22Rv1 (cell line): ENCODE measurements at regions not wholly inside any gene's neighbourhood (a gene's known extent, or its start where the extent isn't known, plus 50 kb on each side); places are given as distances from the start of the nearest gene placed in this dataset.

Source experiments
- H3K27ac ChIP-seq: fragments of 450-650 bp; 2 replicates; pipeline ENCODE4 v1.5.1; 2017
- ZFX ChIP-seq: fragments of 450-650 bp; IDR thresholded peaks from 2 replicates; pipeline ENCODE4 v1.6.1; 2017; ENCODE audit warnings: antibody characterized with exemption, borderline replicate concordance
- TF ChIP-seq, protein P1 (sequence below): fragments of 450-650 bp; IDR thresholded peaks from 2 replicates; pipeline ENCODE4 v1.5.1; 2017; ENCODE audit warnings: mild to moderate bottlenecking

DNA sequence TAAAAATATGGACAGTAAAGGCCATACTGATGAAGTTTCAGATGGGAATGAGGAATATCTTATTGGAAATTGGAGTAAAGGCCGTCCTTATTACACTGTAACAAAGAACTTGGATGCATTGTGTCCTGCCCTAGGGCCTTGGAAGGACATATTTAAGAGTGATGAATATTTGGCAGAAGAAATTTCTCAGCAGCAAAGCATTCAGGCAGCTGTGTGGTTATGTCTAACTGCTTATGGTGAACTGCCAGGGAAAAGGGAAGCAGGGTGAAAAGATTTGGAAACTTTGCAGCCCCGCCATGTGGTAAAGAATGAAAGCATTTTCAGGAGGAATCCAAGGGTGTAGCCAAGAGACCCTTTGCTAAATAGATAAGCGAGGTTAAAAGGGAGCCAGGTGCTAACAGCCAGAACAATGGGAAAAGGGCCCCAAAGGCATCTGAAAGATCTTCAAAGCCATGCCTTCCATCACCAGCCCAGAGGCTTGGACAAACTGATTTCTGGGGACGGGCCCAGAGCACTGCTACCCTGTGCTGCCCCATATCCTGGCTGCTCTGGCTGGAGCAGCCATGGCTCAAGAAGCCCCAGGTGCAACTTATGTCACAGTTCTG, 200.0 kb downstream of the PTPRU start:
- no peak for TF ChIP-seq ZFX
- TF ChIP-seq, protein P1, sequence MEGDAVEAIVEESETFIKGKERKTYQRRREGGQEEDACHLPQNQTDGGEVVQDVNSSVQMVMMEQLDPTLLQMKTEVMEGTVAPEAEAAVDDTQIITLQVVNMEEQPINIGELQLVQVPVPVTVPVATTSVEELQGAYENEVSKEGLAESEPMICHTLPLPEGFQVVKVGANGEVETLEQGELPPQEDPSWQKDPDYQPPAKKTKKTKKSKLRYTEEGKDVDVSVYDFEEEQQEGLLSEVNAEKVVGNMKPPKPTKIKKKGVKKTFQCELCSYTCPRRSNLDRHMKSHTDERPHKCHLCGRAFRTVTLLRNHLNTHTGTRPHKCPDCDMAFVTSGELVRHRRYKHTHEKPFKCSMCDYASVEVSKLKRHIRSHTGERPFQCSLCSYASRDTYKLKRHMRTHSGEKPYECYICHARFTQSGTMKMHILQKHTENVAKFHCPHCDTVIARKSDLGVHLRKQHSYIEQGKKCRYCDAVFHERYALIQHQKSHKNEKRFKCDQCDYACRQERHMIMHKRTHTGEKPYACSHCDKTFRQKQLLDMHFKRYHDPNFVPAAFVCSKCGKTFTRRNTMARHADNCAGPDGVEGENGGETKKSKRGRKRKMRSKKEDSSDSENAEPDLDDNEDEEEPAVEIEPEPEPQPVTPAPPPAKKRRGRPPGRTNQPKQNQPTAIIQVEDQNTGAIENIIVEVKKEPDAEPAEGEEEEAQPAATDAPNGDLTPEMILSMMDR = no peak
- H3K27ac ChIP-seq = no peak overlapping the region

DNA sequence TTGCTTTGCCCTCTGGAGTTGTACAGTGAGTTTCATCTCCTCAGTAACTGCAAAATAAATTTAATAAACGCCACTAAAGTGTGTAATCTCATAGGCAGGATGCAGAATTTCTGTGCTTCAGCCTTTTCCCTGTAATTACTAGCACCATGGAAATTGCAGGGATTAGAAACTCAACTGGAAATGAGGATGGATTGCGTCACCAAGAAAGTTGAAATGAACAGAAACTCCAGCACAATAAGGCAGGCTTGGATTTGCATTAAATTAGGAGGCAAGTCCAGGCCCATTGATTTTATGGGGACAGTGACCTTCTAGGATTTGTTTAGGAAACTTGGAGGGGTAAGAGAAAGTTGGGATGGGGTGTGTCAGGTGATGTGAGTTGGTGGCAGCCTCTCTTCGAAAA, 197.5 kb downstream of the PTPRU start:
- H3K27ac ChIP-seq = no peak overlapping the region
- TF ChIP-seq, protein P1 = no peak
- no peak for TF ChIP-seq ZFX

DNA sequence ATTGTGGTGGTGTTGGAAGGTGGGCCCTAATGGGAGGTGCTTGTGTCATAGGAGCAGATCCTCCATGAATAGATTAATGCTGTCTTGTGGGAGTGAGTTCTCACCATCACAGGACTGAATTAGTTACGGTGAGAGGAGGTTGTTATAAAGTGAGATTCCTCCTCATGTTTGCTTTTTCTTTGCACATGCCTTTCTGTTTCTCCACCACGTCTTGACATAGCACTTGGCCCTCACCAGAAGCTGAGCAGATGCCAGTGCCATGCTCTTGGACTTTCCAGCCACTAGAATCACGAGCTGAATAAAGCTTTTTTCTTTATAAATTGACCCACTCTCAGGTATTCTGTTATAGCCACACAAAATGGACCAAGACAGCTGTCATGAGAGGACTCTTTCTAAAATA, 194.8 kb downstream of the PTPRU start:
- TF ChIP-seq, protein P1 = no peak
- no peak for TF ChIP-seq ZFX
- no peak overlapping the region for H3K27ac ChIP-seq

- TF ChIP-seq, protein P1 = no peak
- TF ChIP-seq ZFX = no peak
- no peak overlapping the region for H3K27ac ChIP-seq
These were observed 193.3 kb downstream of the PTPRU start for GRCh38 chr1:29429656-29430055.

DNA sequence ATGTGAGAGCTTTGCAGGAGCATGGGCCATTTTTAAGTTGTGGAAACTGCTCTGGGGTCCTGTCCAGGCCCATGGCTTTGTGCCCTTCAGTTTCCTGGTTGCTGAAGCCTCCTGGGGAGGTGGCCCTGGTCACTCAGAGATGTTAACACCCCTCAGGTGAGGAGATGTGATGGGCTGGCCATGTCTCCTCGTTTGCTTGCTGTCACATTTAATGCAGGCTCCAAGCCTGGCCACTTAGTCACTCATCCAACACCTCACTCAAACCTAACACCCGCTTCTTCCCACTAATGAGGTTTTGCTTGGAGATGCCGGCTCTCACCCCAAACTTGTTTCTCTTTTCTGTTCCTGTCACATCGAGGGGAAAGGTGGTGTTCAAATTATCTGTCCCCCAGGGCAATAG, 192.7 kb downstream of the PTPRU start:
- no peak overlapping the region for H3K27ac ChIP-seq
- no peak for TF ChIP-seq ZFX
- TF ChIP-seq, protein P1 = no peak

- TF ChIP-seq ZFX = no peak
- H3K27ac ChIP-seq = no peak overlapping the region
These were observed 191.9 kb downstream of the PTPRU start for GRCh38 chr1:29428280-29428615.

- H3K27ac ChIP-seq = no peak overlapping the region
- no peak for TF ChIP-seq ZFX
- TF ChIP-seq, protein P1 = no peak
These were observed 191.4 kb downstream of the PTPRU start for GRCh38 chr1:29427614-29428279.
